ENCODE measurements at regions not wholly inside any gene's neighbourhood (a gene's known extent, or its start where the extent isn't known, plus 50 kb on each side); places are given as distances from the start of the nearest gene placed in this dataset.
A peak's percentile ranks its signal among the peaks of the same experiment; 100 is the strongest.
"Not testable (repeated sequence)": the region's sequence is repeated elsewhere in the genome, so short reads cannot be mapped to it uniquely, and the experiment has no call there.

- DNase-seq: no peak
Measured at GRCh38 chr13:75993241-75993640, 357.1 kb downstream of the LMO7 start.

- DNase-seq: no peak
Measured at GRCh38 chr13:75986818-75987217, 350.7 kb downstream of the LMO7 start.

DNA sequence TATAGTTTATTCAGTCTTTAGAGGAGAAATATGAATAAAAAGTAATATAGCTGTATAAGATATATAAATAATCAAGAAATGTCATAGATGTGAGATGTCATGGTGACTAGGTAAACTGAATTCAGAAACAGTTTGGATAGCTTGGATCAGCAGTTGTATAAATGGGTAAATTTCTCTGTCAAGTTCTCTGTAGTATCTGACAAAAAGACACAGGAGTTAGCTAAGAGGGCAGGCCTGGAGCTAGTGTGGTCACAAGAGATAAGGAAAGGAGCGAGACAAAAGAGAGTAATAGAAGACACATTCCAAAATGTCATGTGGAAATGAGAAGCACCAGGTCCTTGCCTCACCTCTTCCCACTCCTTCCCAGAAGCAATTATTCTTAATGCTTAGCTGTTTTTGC is 349.0 kb downstream of the LMO7 start:
- DNase-seq: no peak

GRCh38 chr13:75978818-75979217 is 342.7 kb downstream of the LMO7 start:
- DNase-seq: no peak

DNA sequence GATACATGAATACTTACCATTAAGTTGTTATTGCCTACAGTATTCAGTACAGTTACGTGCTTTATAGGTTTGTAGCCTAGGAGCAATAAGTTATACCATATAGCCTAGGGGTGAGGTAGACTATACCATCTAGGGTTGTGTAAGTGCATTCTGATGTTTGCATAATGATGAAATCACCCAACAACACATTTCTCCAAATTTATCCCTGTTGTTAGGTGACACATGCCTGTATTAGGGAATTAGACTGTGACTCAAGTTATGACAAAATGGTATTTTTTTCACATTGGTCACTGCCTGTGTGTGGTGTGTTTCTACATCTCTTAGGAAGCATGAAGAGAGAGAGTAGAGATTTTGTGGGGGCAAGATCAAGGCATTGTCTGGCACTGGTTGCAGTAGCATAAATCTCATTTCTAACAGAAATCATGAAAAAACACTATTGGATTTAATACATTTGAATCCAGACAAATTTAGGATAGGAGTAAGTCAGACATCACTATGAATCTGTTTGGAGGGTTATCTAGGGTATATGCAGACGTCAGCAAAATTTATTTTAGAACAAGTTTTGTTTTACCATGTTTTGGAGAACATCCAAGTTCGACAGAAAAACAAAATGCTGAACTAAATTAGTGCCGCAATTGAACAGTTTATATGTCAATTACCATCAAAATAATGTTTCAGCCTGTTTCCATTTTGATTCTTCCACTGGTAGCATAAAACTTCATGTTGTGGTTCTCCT is 332.1 kb downstream of the LMO7 start:
- DNase-seq: peak; percentile 51

DNA sequence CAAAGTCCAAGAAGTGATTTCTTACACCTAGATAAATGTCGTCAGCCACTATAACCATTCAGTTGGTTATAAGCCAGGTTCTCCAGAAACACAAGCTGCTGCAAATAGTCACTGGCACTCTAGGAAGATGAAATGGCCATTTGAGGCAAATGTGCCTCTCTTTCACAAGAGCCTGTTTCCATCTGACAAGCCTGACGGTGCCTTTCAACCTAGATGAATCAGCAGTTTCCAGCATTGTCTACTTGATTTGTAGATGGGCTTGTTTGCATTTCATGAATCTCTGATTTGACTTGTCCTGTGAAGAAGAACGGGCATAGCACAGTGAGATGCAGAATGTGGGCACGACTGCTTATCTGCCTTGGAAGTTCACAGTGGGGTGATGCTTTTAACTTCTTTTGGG is 327.2 kb downstream of the LMO7 start:
- no peak for DNase-seq

DNA sequence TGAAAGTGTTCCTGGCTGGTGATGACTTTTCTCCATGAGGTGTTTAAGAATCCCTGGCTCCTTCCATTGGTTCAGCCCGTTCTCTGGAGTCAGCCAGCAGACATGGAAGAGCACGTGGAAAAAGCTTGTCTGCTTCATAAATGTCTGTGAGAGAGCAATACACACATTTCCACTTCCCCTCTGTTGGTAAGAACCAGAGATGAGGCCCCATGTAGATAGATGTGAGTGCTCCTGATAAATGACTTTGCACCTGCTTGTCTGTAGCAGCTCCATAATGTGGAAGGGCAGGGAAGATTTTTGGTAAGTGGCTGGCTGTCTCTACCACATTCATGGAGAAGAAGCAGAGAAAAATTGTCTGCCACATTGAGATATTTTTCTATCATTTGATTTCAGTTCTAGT is 325.8 kb downstream of the LMO7 start:
- DNase-seq: no peak

GRCh38 chr13:75960538-75960994 is 324.4 kb downstream of the LMO7 start:
- no peak for DNase-seq

- no peak for DNase-seq
Measured at GRCh38 chr13:75959861-75960481, 323.8 kb downstream of the LMO7 start.

GRCh38 chr13:75953589-75953988 is 317.5 kb downstream of the LMO7 start:
- not testable (repeated sequence) for DNase-seq

- no peak for DNase-seq
Measured at GRCh38 chr13:75947448-75947847, 311.3 kb downstream of the LMO7 start.

DNA sequence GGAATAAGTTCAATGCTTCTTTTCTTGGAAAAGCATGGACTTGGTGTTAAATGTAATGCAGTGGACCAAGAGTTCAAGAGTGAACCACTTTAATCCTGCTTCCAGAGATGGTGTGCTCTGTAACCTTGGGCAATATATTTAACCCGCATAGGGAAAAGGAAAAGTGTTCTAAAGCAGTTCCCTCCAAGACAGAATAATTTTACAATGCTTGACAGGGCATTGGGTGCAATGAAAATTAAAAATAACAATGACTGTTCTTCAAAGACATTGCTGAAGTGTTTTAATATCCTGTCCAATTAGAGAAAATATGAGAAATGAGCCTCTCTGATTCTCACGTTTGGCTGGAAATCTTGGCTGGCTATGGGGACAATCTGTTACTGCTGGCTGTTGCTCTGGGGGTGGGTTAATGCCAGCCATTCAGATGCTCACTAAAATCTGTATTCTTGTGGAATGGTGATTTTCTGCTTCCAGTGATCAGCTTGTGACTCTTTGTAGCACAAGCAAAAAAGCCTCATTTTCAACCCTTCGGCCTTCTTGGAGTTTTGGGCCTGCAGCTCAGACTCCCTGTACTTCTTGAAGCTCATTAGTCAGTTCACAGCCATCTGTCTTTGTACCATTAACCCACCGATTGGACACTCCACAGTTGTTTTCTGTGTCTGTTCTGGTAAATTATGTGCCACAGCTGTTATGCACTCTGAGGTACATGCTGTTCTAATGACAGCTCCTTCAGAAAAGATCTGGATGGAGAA is 310.6 kb downstream of the LMO7 start:
- DNase-seq: no peak

DNA sequence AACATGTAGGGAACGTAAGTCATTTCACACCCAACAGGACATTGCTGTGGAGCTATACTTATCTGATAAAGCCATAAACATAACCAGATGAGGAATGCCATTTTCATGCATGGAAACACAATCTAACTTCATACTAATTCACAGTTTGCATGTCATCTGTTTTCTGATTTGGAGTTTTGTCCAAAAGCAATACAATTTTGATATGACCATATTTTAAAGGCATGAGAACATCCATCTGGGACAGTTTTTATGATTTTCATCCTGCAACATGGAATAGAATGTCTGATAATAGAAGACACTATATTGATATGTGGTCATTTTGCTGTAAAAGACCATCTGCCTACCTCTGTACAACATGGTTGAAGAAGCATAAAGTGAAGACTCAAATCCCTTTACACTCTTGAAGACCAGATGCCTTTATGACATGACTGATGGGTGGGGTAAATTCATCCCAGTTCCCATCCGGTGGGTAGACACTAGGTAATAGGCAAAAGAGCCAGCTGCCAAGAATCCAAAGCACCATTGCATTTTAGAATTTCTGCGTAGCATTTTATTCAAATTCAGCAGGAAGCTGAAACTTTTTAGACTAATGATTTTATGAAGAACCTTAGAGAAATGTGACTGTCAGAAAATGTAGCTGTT is 309.8 kb downstream of the LMO7 start:
- DNase-seq: no peak

- peak; percentile 23 for DNase-seq
Measured at GRCh38 chr13:75938811-75939560, 302.9 kb downstream of the LMO7 start.

DNA sequence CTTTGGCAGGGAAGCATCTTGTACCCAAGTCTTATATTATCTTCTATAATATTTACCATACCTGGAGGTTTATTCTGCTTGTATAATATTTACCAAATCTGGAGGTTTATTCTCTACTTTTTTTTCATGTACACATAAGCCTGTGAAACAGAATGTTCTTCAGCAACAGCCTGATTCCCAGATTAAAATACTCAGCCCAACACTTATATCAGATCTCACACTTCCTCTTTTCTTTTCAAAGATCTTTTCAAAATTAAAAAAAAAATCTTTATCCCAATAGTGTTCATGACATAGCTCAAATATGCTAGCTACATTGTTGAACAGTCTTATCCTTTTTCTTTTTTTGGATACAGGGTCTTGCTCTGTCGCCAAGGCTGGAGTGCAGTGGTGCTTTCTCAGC is 300.7 kb downstream of the LMO7 start:
- DNase-seq: no peak

DNA sequence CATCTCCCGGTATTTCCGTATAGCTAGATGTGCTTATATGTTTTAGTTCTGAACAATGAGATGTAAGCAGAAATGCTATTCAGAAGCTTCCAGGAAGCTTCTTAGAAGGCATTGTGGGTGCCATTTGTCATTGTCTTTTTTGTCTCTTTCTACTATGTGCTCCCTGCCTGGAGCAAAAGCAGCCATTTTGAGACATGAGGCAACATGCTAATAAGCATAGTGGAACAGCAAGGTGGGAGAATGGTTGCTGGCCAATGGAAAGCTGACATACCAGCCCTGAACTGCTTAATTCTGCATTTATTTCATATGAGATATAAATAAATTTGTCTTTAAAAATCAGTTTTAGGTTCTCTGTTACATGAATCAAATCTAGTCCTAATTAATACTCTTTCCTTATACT is 299.7 kb downstream of the LMO7 start:
- DNase-seq: no peak

DNA sequence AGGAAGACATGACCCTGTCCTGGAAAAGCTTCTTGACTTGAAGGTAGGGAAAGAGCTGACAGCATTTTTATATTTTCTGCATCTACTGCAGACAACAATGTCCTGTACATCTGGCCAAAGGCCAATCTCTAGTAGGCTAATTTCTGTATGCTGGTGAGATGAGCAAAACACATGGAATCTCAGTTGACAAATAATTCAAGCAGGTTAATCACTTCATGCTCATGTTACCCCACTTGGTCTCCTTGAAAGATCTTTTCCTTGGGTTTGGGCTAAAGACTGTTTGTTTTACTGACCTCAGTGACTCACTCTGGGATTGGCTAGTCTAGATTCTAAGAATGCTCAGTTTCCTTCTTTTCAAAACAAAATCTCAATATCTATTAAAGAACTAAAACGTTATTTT is 298.8 kb downstream of the LMO7 start:
- peak; percentile 62 for DNase-seq

GRCh38 chr13:75932636-75933035 is 296.5 kb downstream of the LMO7 start:
- no peak for DNase-seq

- DNase-seq: no peak
Measured at GRCh38 chr13:75931116-75931515, 295.0 kb downstream of the LMO7 start.

- no peak for DNase-seq
Measured at GRCh38 chr13:75929076-75929475, 292.9 kb downstream of the LMO7 start.

DNA sequence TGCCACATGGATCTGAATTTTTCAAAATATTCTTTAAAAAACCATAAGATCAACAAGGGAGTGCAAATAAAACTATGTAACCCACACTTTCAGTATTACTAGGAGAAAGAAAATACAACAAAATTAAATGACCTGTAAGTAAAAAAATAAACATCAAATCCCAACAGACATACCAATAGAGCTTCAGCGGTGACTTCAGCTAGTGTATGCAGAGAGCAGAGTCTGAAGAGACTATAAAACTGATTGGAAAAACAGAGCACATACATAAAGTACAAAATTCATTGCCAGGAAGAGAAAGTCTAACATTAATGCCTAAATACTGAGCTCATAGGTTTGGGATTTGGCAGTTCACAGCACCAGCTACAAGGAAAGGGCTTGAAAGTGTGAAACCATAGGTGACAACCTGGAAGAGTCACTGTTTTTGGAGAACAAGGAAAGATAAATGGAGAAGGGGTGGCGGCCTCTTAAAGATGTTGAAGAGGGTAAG is 291.1 kb downstream of the LMO7 start:
- DNase-seq: no peak

- DNase-seq: no peak
Measured at GRCh38 chr13:75920536-75920935, 284.4 kb downstream of the LMO7 start.
